ENCODE measurements at regions not wholly inside any gene's neighbourhood (a gene's known extent, or its start where the extent isn't known, plus 50 kb on each side); places are given as distances from the start of the nearest gene placed in this dataset.

- Histone ChIP-seq H3K9me3 (ENCODE audit: low read depth) (no peaks in the 10 kb centered on the region), H3K4me1 (ENCODE audit: insufficient read depth) (no peaks in the 10 kb centered on the region), H3K36me3 (ENCODE audit: low read depth) (no peaks in the 10 kb centered on the region), H3K4me3 (no peak overlapping the region), H3K4me2 (ENCODE audit: unreplicated experiment) (no peak overlapping the region), H3F3A (ENCODE audit: insufficient read depth) (0 out of 2 replicates have a peak, but pooled peaks cover under 1% of the 10 kb centered on the region), H3K9me2 (ENCODE audit: insufficient read depth) (no peaks in the 10 kb centered on the region), H2AFZ (no peak overlapping the region), H3K27ac (no peak overlapping the region), H4K20me1 (ENCODE audit: insufficient read depth) (no peaks in the 10 kb centered on the region), H3K9ac (no peak overlapping the region), H3K79me2 (ENCODE audit: insufficient read depth) (no peaks in the 10 kb centered on the region), H3K27me3 (replicated peaks; ENCODE audit: insufficient read depth) (no peaks in the 10 kb centered on the region)
- WGBS, 2 experiments (ENCODE audit: low coverage in 1 of 2, low lambda C conversion rate in 2 of 2, missing lambda C conversion rate in 2 of 2) = 93% methylated on average over 5 of the region's 5 CpGs
- no peak for TF ChIP-seq EZH2 (IDR thresholded peaks at IDR 0.05; ENCODE audit: insufficient read depth, poor library complexity, severe bottlenecking)
- no peak for TF ChIP-seq EZH2phosphoT487 (IDR thresholded peaks at IDR 0.05; ENCODE audit: insufficient read depth, low read depth)
- in situ Hi-C loops (cut with MboI) = no loop called here
- DNase-seq = no peak
Measured at GRCh38 chr6:44708208-44708607, 320.7 kb downstream of the CDC5L start.

- Histone ChIP-seq H3K36me3 (ENCODE audit: low read depth) (no peaks in the 10 kb centered on the region), H3K9me2 (ENCODE audit: insufficient read depth) (no peaks in the 10 kb centered on the region), H3K4me2 (ENCODE audit: unreplicated experiment) (no peak overlapping the region), H2AFZ (no peak overlapping the region), H3F3A (ENCODE audit: insufficient read depth) (no peaks in the 10 kb centered on the region), H3K79me2 (ENCODE audit: insufficient read depth) (no peaks in the 10 kb centered on the region), H3K27ac (no peak overlapping the region), H4K20me1 (ENCODE audit: insufficient read depth) (no peaks in the 10 kb centered on the region), H3K9ac (no peak overlapping the region), H3K27me3 (replicated peaks; ENCODE audit: insufficient read depth) (no peaks in the 10 kb centered on the region), H3K4me3 (no peak overlapping the region), H3K4me1 (ENCODE audit: insufficient read depth) (no peaks in the 10 kb centered on the region), H3K9me3 (ENCODE audit: low read depth) (no peaks in the 10 kb centered on the region)
- TF ChIP-seq EZH2 (IDR thresholded peaks at IDR 0.05; ENCODE audit: insufficient read depth, poor library complexity, severe bottlenecking) (no peak), EZH2phosphoT487 (IDR thresholded peaks at IDR 0.05; ENCODE audit: insufficient read depth, low read depth) (no peak)
- in situ Hi-C loops (cut with MboI) = no loop called here
- no peak for DNase-seq
- 88 to 98% methylated on average over 6 of the region's 6 CpGs for WGBS, 2 experiments (ENCODE audit: low coverage in 1 of 2, low lambda C conversion rate in 2 of 2, missing lambda C conversion rate in 2 of 2)
Measured at GRCh38 chr6:44712353-44713111, 325.0 kb downstream of the CDC5L start.

DNA sequence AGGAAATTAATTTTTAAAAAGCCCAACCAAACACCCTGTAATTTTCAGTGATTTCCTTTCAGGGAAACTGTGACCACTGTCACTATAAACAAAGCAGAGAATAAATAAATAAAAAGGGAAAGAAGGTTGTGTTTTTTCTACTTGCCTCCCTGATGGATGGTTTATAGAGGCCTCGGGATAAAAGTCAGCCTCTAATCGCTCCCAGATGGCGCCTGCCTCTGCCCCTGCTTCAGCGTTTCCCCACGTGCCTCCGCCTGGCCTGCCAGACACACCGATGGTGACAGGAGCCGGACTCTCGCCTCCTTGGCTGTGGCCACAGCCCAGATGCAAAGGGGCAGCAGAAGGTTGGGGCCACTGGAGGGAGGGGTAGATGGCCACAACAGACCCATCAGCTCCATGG lies 327.7 kb downstream of the CDC5L start:
- H3K36me3 ChIP-seq (ENCODE audit: low read depth) = no peaks in the 10 kb centered on the region
- H3K27me3 ChIP-seq (replicated peaks; ENCODE audit: insufficient read depth) = no peaks in the 10 kb centered on the region
- H3K27ac ChIP-seq = no peak overlapping the region
- H3K4me3 ChIP-seq = no peak overlapping the region
- DNase-seq = no peak
- H3K4me1 ChIP-seq (ENCODE audit: insufficient read depth) = no peaks in the 10 kb centered on the region
- no peaks in the 10 kb centered on the region for H4K20me1 ChIP-seq (ENCODE audit: insufficient read depth)
- no peaks in the 10 kb centered on the region for H3F3A ChIP-seq (ENCODE audit: insufficient read depth)
- H2AFZ ChIP-seq = no peak overlapping the region
- no peaks in the 10 kb centered on the region for H3K79me2 ChIP-seq (ENCODE audit: insufficient read depth)
- TF ChIP-seq EZH2 (IDR thresholded peaks at IDR 0.05; ENCODE audit: insufficient read depth, poor library complexity, severe bottlenecking) = no peak
- TF ChIP-seq EZH2phosphoT487 (IDR thresholded peaks at IDR 0.05; ENCODE audit: insufficient read depth, low read depth) = no peak
- H3K9me2 ChIP-seq (ENCODE audit: insufficient read depth) = no peaks in the 10 kb centered on the region
- in situ Hi-C loops (cut with MboI) = no loop called here
- no peaks in the 10 kb centered on the region for H3K9me3 ChIP-seq (ENCODE audit: low read depth)
- H3K9ac ChIP-seq = no peak overlapping the region
- WGBS, 2 experiments (ENCODE audit: low coverage in 1 of 2, low lambda C conversion rate in 2 of 2, missing lambda C conversion rate in 2 of 2) = 36 to 42% methylated on average over 9 of the region's 9 CpGs
- H3K4me2 ChIP-seq (ENCODE audit: unreplicated experiment) = no peak overlapping the region

GRCh38 chr6:44715925-44716324 lies 328.4 kb downstream of the CDC5L start:
- Histone ChIP-seq H3F3A (ENCODE audit: insufficient read depth) (no peaks in the 10 kb centered on the region), H3K9me2 (ENCODE audit: insufficient read depth) (no peaks in the 10 kb centered on the region), H3K4me2 (ENCODE audit: unreplicated experiment) (no peak overlapping the region), H4K20me1 (ENCODE audit: insufficient read depth) (no peaks in the 10 kb centered on the region), H3K79me2 (ENCODE audit: insufficient read depth) (no peaks in the 10 kb centered on the region), H2AFZ (no peak overlapping the region), H3K9me3 (ENCODE audit: low read depth) (no peaks in the 10 kb centered on the region), H3K4me3 (no peak overlapping the region), H3K27me3 (replicated peaks; ENCODE audit: insufficient read depth) (no peaks in the 10 kb centered on the region), H3K27ac (no peak overlapping the region), H3K9ac (no peak overlapping the region), H3K36me3 (ENCODE audit: low read depth) (no peaks in the 10 kb centered on the region), H3K4me1 (ENCODE audit: insufficient read depth) (no peaks in the 10 kb centered on the region)
- no peak for TF ChIP-seq EZH2 (IDR thresholded peaks at IDR 0.05; ENCODE audit: insufficient read depth, poor library complexity, severe bottlenecking)
- no peak for TF ChIP-seq EZH2phosphoT487 (IDR thresholded peaks at IDR 0.05; ENCODE audit: insufficient read depth, low read depth)
- 76 to 84% methylated on average over 6 of the region's 6 CpGs for WGBS, 2 experiments (ENCODE audit: low coverage in 1 of 2, low lambda C conversion rate in 2 of 2, missing lambda C conversion rate in 2 of 2)
- in situ Hi-C loops (cut with MboI) = no loop called here
- DNase-seq = no peak

All from GM23248 (cell line).